H9 (cell line): ENCODE measurements at regions not wholly inside any gene's neighbourhood (a gene's known extent, or its start where the extent isn't known, plus 50 kb on each side); places are given as distances from the start of the nearest gene placed in this dataset.

Experiments used
- DNase-seq: peaks from one replicate; pipeline ENCODE4 v3.0.0-alpha.2; 2017
- H2AFZ ChIP-seq: one replicate; pipeline ENCODE4 v1.6.1; 2013; ENCODE audit warnings: mild to moderate bottlenecking, low read length, control low read depth, moderate library complexity
- H2AK5ac ChIP-seq: 2 replicates; pipeline ENCODE4 v1.6.1; 2013; ENCODE audit warnings: low read length, control low read depth, mixed read lengths; ENCODE audit not compliant: insufficient read length
- H2BK120ac ChIP-seq: one replicate; pipeline ENCODE4 v1.6.1; 2013; ENCODE audit warnings: low read depth, mild to moderate bottlenecking, low read length, control low read depth, inconsistent platforms; ENCODE audit not compliant: poor library complexity, severe bottlenecking
- H2BK12ac ChIP-seq: 2 replicates; pipeline ENCODE4 v1.6.1; 2013; ENCODE audit warnings: low read length, control low read depth, mixed read lengths, low read depth; ENCODE audit not compliant: insufficient read length
- H2BK15ac ChIP-seq: 2 replicates; pipeline ENCODE4 v1.6.1; 2013; ENCODE audit warnings: low read depth, low read length, control low read depth
- H2BK20ac ChIP-seq: one replicate; pipeline ENCODE4 v1.6.1; 2013; ENCODE audit warnings: low read depth, mild to moderate bottlenecking, low read length, control low read depth, inconsistent platforms; ENCODE audit not compliant: poor library complexity, severe bottlenecking
- H2BK5ac ChIP-seq: 2 replicates; pipeline ENCODE4 v1.6.1; 2013; ENCODE audit warnings: low read length, control low read depth, mixed read lengths; ENCODE audit not compliant: insufficient read length
- H3K14ac ChIP-seq: 2 replicates; pipeline ENCODE4 v1.6.1; 2013; ENCODE audit warnings: low read length, control low read depth; ENCODE audit not compliant: insufficient read depth
- H3K18ac ChIP-seq: 2 replicates; pipeline ENCODE4 v1.6.1; 2013; ENCODE audit warnings: low read depth, mild to moderate bottlenecking, mixed read lengths, low read length, control low read depth; ENCODE audit not compliant: insufficient read length
- H3K23ac ChIP-seq: 2 replicates; pipeline ENCODE4 v1.6.1; 2013; ENCODE audit warnings: low read length, control low read depth, mixed read lengths, low read depth; ENCODE audit not compliant: insufficient read length
- H3K23me2 ChIP-seq: 2 replicates; pipeline ENCODE4 v1.6.1; 2013; ENCODE audit warnings: low read depth, mild to moderate bottlenecking, mixed read lengths, low read length, control low read depth; ENCODE audit not compliant: insufficient read length, poor library complexity, severe bottlenecking
- H3K27ac ChIP-seq: 2 replicates; pipeline ENCODE4 v1.5.1; 2013; ENCODE audit warnings: low read length, control low read depth, mixed read lengths, low read depth; ENCODE audit not compliant: insufficient read length
- H3K27me3 ChIP-seq: 2 replicates; pipeline ENCODE4 v1.6.1; 2013; ENCODE audit warnings: low read length, control low read depth, inconsistent platforms; ENCODE audit not compliant: insufficient read depth
- H3K4ac ChIP-seq: 2 replicates; pipeline ENCODE4 v1.6.1; 2013; ENCODE audit warnings: low read depth, mild to moderate bottlenecking, control low read depth, inconsistent platforms, low read length, moderate library complexity
- H3K4me1 ChIP-seq: 2 replicates; pipeline ENCODE4 v1.6.1; 2013; ENCODE audit warnings: low read length, control low read depth, inconsistent platforms; ENCODE audit not compliant: insufficient read depth
- H3K4me2 ChIP-seq: 2 replicates; pipeline ENCODE4 v1.6.1; 2013; ENCODE audit warnings: low read length, control low read depth, mixed read lengths; ENCODE audit not compliant: insufficient read length, insufficient read depth
- H3K56ac ChIP-seq: 2 replicates; pipeline ENCODE4 v1.6.1; 2013; ENCODE audit warnings: low read depth, mild to moderate bottlenecking, mixed read lengths, low read length, control low read depth; ENCODE audit not compliant: insufficient read length
- H3K79me1 ChIP-seq: 2 replicates; pipeline ENCODE4 v1.6.1; 2013; ENCODE audit warnings: low read depth, mild to moderate bottlenecking, moderate library complexity, low read length, control low read depth, inconsistent platforms; ENCODE audit not compliant: insufficient read depth, poor library complexity, severe bottlenecking
- H3K79me2 ChIP-seq: 2 replicates; pipeline ENCODE4 v1.6.1; 2013; ENCODE audit warnings: low read length, control low read depth, inconsistent platforms; ENCODE audit not compliant: insufficient read depth
- H3K9ac ChIP-seq: 2 replicates; pipeline ENCODE4 v1.6.1; 2013; ENCODE audit warnings: low read length, control low read depth, mixed read lengths; ENCODE audit not compliant: insufficient read length; ENCODE audit errors: extremely low read depth
- H3K9me3 ChIP-seq: one replicate; pipeline ENCODE4 v1.6.1; 2013; ENCODE audit warnings: low read depth, low read length, inconsistent platforms; ENCODE audit not compliant: control insufficient read depth
- H3T11ph ChIP-seq: one replicate; pipeline ENCODE4 v1.6.1; 2013; ENCODE audit warnings: mild to moderate bottlenecking, low read length, control low read depth, inconsistent platforms
- H4K20me1 ChIP-seq: one replicate; pipeline ENCODE4 v1.6.1; 2013; ENCODE audit not compliant: control insufficient read depth, insufficient read length, insufficient read depth
- H4K5ac ChIP-seq: 2 replicates; pipeline ENCODE4 v1.6.1; 2013; ENCODE audit warnings: low read depth, mild to moderate bottlenecking, mixed read lengths, low read length, control low read depth; ENCODE audit not compliant: insufficient read length
- H4K8ac ChIP-seq: replicated peaks from 2 replicates; pipeline ENCODE4 v1.6.1; 2013; ENCODE audit warnings: low read length, control low read depth, mixed read lengths, low read depth; ENCODE audit not compliant: insufficient read length
- H4K91ac ChIP-seq: 2 replicates; pipeline ENCODE4 v1.6.1; 2013; ENCODE audit warnings: low read depth, mild to moderate bottlenecking, moderate library complexity, mixed read lengths, low read length, control low read depth; ENCODE audit not compliant: insufficient read length
- H3K27ac Mint-ChIP-seq, 3 experiments: 2 replicates in 2 of 3; 3 replicates in 1 of 3; pipeline ENCODE4 v1.8.0; 2020 to 2021; ENCODE audit warnings: mixed read lengths in 3 of 3, mild to moderate bottlenecking in 1 of 3, moderate library complexity in 1 of 3
- H3K27me3 Mint-ChIP-seq: 2 replicates; pipeline ENCODE4 v1.8.0; 2021; ENCODE audit warnings: low read depth, mild to moderate bottlenecking, moderate library complexity, mixed read lengths
- H3K36me3 Mint-ChIP-seq, 3 experiments: 2 replicates in 2 of 3; 3 replicates in 1 of 3; pipeline ENCODE4 v1.8.0; 2020 to 2021; ENCODE audit warnings: low read depth in 3 of 3, mixed read lengths in 3 of 3; ENCODE audit not compliant: insufficient read depth in 1 of 3
- H3K4me1 Mint-ChIP-seq, 2 experiments: 2 replicates each; pipeline ENCODE4 v1.8.0; 2020; ENCODE audit warnings: mixed read lengths in 2 of 2
- H3K4me3 Mint-ChIP-seq, 2 experiments: 2 replicates in 1 of 2; 3 replicates in 1 of 2; pipeline ENCODE4 v1.8.0; 2020 to 2021; ENCODE audit warnings: mild to moderate bottlenecking in 2 of 2, mixed read lengths in 2 of 2, moderate library complexity in 1 of 2
- H3K9me3 Mint-ChIP-seq, 2 experiments: 2 replicates in 1 of 2; 3 replicates in 1 of 2; pipeline ENCODE4 v1.8.0; 2020; ENCODE audit warnings: mild to moderate bottlenecking in 2 of 2, mixed read lengths in 2 of 2, moderate library complexity in 1 of 2
- CTCF ChIP-seq: fragments of 200-600 bp; sonication (generic); conservative IDR thresholded peaks from 3 replicates; pipeline ENCODE4 v1.8.0; 2021; ENCODE audit warnings: antibody characterized with exemption, mild to moderate bottlenecking
- WGBS: extraction: QIAGEN DNeasy Blood & Tissue Kit; methylation state at CpG from one replicate; pipeline ENCODE4 v1.1.7; 2013; ENCODE audit warnings: missing lambda C conversion rate, low lambda C conversion rate, mixed read lengths; ENCODE audit not compliant: insufficient read length; ENCODE audit errors: extremely low coverage; 5-methylcytosine and 5-hydroxymethylcytosine counted together

- Histone ChIP-seq H3K4me2 (no peak overlapping the region), H3K18ac (no peak overlapping the region), H4K91ac (no peak overlapping the region), H2AFZ (no peak overlapping the region), H3K56ac (no peak overlapping the region), H3K79me2 (no peaks in the 10 kb centered on the region), H2BK15ac (no peak overlapping the region), H4K8ac (no peak overlapping the region), H3T11ph (no peak overlapping the region), H3K9ac (no peak overlapping the region), H4K20me1 (no peaks in the 10 kb centered on the region), H3K79me1 (no peaks in the 10 kb centered on the region), H2BK20ac (no peak overlapping the region), H2BK12ac (no peak overlapping the region), H4K5ac (no peak overlapping the region), H3K4me1 (no peaks in the 10 kb centered on the region; the same call in 1 of the 2 replicates), H2AK5ac (no peak overlapping the region), H3K14ac (no peak overlapping the region), H3K27me3 (no peaks in the 10 kb centered on the region), H3K9me3 (no peaks in the 10 kb centered on the region), H2BK5ac (no peak overlapping the region), H3K27ac (no peak overlapping the region), H3K4ac (no peak overlapping the region), H2BK120ac (no peak overlapping the region), H3K23ac (no peak overlapping the region), H3K23me2 (no peaks in the 10 kb centered on the region)
- no peaks in the 10 kb centered on the region for H3K9me3 Mint-ChIP-seq
- no peak overlapping the region for H3K27ac Mint-ChIP-seq
- WGBS = no CpG with 5 or more reads among the region's 1 CpG
- H3K4me1 Mint-ChIP-seq = peaks cover 12 to 17% of the 10 kb centered on the region in 2 experiments
- no peak overlapping the region for H3K4me3 Mint-ChIP-seq
- no peaks in the 10 kb centered on the region for H3K27me3 Mint-ChIP-seq
- no peaks in the 10 kb centered on the region for H3K36me3 Mint-ChIP-seq
- no peak for DNase-seq
- no peak for TF ChIP-seq CTCF
Measured at GRCh38 chr3:182233405-182233804, 521.7 kb downstream of the SOX2 start.
